Kidney (tissue), 13 donors: ENCODE measurements at regions not wholly inside any gene's neighbourhood (a gene's known extent, or its start where the extent isn't known, plus 50 kb on each side); places are given as distances from the start of the nearest gene placed in this dataset.

Experiments used
- DNase-seq, 5 donors: peaks; one replicate each; pipeline ENCODE4 v3.0.0-alpha.2; 2013 to 2020
- FAIRE-seq: peaks from 2 replicates; lab custom pipeline; 2012; peaks lifted over from hg19 to GRCh38; lab: Jason Lieb, UNC
- H3K27ac ChIP-seq, 2 donors: one replicate each; pipeline ENCODE4 v1.7.0; 2013; ENCODE audit warnings: low read depth in 2 of 2, low read length in 2 of 2, inconsistent platforms in 1 of 2
- H3K27me3 ChIP-seq: one replicate; pipeline ENCODE4 v1.7.1; 2013; ENCODE audit warnings: low read length, inconsistent platforms; ENCODE audit not compliant: control insufficient read depth, insufficient read depth
- H3K36me3 ChIP-seq, 3 donors: one replicate each; pipeline versions ENCODE4 v1.7.0 to v1.7.1; 2013; ENCODE audit warnings: low read length in 3 of 3, control low read depth in 1 of 3, inconsistent platforms in 1 of 3; ENCODE audit not compliant: insufficient read depth in 3 of 3, control insufficient read depth in 2 of 3
- H3K4me1 ChIP-seq, 3 donors: one replicate each; pipeline versions ENCODE4 v1.7.0 to v1.7.1; 2013; ENCODE audit warnings: low read length in 3 of 3, inconsistent platforms in 1 of 3, low read depth in 1 of 3; ENCODE audit not compliant: control insufficient read depth in 2 of 3, insufficient read depth in 2 of 3
- H3K4me3 ChIP-seq, 3 donors: one replicate each; pipeline versions ENCODE4 v1.7.0 to v1.8.1; 2013; ENCODE audit warnings: low read length in 3 of 3, control low read depth in 1 of 3, inconsistent platforms in 1 of 3
- H3K9ac ChIP-seq, 3 donors: one replicate each; pipeline versions ENCODE4 v1.7.0 to v1.7.1; 2013; ENCODE audit warnings: low read length in 3 of 3, control low read depth in 1 of 3, inconsistent platforms in 1 of 3
- H3K9me3 ChIP-seq, 3 donors: one replicate each; pipeline versions ENCODE4 v1.7.0 to v1.7.1; 2013; ENCODE audit warnings: low read length in 3 of 3, control low read depth in 1 of 3, inconsistent platforms in 1 of 3; ENCODE audit not compliant: control insufficient read depth in 2 of 3, insufficient read depth in 1 of 3
- CTCF ChIP-seq: IDR thresholded peaks from 3 replicates; pipeline ENCODE4 v1.5.1; 2012; ENCODE audit warnings: mild to moderate bottlenecking, moderate library complexity, borderline replicate concordance; ENCODE audit not compliant: insufficient read depth; ENCODE audit errors: extremely low read depth
- intact Hi-C: fragments of 100-400 bp; cut with DNase I; formaldehyde crosslinking; loops from one replicate; pipeline ENCODE4 v1.11.1; 2022
- donor health status: control.
- donor health status: control.
- donor health status: control.
- donor health status: control.
- donor health status: control.
- donor health status: DM: yes; HTN: yes; CAD: no.
- donor health status: Normal renal cell carcinoma (clear cell type).

- Histone ChIP-seq H3K36me3 (no peaks in the 10 kb centered on the region), H3K4me1 (no peaks in the 10 kb centered on the region), H3K9me3 (no peaks in the 10 kb centered on the region), H3K9ac (no peak overlapping the region), H3K27me3 (no peaks in the 10 kb centered on the region), H3K27ac (no peak overlapping the region), H3K4me3 (no peak overlapping the region)
- no peak for TF ChIP-seq CTCF
- intact Hi-C loops: no loop called here
- FAIRE-seq (no peak), DNase-seq (no peak)
These were observed 312.6 kb upstream of the COBL start for GRCh38 chr7:51629206-51629605.

GRCh38 chr7:51621956-51622355, 305.3 kb upstream of the COBL start:
- no peak for DNase-seq
- Histone ChIP-seq H3K27ac (no peak overlapping the region), H3K9me3 (no peaks in the 10 kb centered on the region), H3K9ac (no peak overlapping the region), H3K27me3 (no peaks in the 10 kb centered on the region), H3K36me3 (no peaks in the 10 kb centered on the region), H3K4me3 (no peak overlapping the region), H3K4me1 (no peaks in the 10 kb centered on the region)
- intact Hi-C loops: no loop called here
- FAIRE-seq: no peak
- no peak for TF ChIP-seq CTCF

GRCh38 chr7:51620706-51621105, 304.1 kb upstream of the COBL start:
- no peak for DNase-seq
- no peak overlapping the region for H3K27ac ChIP-seq
- H3K9ac ChIP-seq: no peak overlapping the region
- no peak for FAIRE-seq
- no peak for TF ChIP-seq CTCF
- H3K27me3 ChIP-seq: no peaks in the 10 kb centered on the region
- no peak overlapping the region for H3K4me3 ChIP-seq
- H3K4me1 ChIP-seq: no peaks in the 10 kb centered on the region
- intact Hi-C loops: no loop called here
- no peaks in the 10 kb centered on the region for H3K36me3 ChIP-seq
- H3K9me3 ChIP-seq: no peaks in the 10 kb centered on the region

GRCh38 chr7:51619880-51620279, 303.3 kb upstream of the COBL start:
- Histone ChIP-seq H3K4me1 (no peaks in the 10 kb centered on the region), H3K27ac (no peak overlapping the region), H3K9ac (no peak overlapping the region), H3K27me3 (no peaks in the 10 kb centered on the region), H3K9me3 (no peaks in the 10 kb centered on the region), H3K36me3 (no peaks in the 10 kb centered on the region), H3K4me3 (no peak overlapping the region)
- DNase-seq (no peak), FAIRE-seq (no peak)
- intact Hi-C loops: no loop called here
- TF ChIP-seq CTCF: no peak
